ENCODE measurements at regions not wholly inside any gene's neighbourhood (a gene's known extent, or its start where the extent isn't known, plus 50 kb on each side); places are given as distances from the start of the nearest gene placed in this dataset.

DNA sequence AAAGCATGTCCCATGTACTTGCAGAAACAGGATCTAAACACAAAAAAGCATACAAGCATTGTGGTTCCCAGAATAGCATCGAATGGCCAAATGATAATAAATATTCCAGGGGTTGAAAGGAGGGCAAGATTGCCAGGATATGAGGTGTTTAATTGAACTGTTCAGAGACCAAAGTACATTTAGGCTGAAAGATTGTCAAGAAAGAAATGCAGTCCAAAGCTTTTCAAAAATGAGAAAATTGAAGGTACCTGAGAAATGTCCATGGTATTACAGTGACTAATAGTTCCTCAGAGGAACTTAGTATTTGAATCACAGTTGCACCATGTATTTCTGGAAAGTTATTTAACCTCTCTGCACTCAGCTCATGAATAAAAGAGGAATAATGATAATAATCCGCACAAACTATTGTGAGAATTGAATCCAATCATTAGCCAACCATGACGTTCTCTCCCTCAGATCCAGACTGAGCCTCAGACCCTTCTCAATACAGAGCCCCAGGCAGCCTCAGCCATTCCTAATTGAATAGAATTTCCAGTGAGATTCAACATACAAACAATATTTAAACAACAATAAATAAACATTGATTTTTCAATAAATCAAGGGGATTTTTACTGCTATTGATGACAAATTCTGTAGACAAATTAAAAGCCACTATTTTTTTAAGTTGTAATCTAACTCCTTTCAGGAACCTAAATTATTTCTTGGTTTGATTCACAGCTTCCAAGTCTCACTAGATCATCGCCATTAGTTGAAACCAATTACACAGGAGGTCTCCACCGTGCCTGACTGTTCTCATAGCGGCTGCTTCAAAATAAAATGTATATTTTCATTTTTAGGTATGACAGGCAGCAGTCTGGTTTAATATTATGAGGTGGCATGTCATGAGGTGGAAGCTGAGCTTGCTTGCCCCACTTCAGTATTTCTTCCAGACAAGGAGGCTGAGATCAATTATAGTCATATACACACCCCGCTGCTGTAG, 144.3 kb upstream of the TENT5A start:
- TF ChIP-seq, protein P1, sequence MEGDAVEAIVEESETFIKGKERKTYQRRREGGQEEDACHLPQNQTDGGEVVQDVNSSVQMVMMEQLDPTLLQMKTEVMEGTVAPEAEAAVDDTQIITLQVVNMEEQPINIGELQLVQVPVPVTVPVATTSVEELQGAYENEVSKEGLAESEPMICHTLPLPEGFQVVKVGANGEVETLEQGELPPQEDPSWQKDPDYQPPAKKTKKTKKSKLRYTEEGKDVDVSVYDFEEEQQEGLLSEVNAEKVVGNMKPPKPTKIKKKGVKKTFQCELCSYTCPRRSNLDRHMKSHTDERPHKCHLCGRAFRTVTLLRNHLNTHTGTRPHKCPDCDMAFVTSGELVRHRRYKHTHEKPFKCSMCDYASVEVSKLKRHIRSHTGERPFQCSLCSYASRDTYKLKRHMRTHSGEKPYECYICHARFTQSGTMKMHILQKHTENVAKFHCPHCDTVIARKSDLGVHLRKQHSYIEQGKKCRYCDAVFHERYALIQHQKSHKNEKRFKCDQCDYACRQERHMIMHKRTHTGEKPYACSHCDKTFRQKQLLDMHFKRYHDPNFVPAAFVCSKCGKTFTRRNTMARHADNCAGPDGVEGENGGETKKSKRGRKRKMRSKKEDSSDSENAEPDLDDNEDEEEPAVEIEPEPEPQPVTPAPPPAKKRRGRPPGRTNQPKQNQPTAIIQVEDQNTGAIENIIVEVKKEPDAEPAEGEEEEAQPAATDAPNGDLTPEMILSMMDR (IDR thresholded peaks at IDR 0.05): no peak
- TF ChIP-seq POLR2A (IDR thresholded peaks at IDR 0.05): no peak
- no peak for TF ChIP-seq EP300 (IDR thresholded peaks at IDR 0.05)
